DND-41 (cell line): ENCODE measurements at regions not wholly inside any gene's neighbourhood (a gene's known extent, or its start where the extent isn't known, plus 50 kb on each side); places are given as distances from the start of the nearest gene placed in this dataset.

Source experiments
- ATAC-seq: fragments of 200-7000 bp; cut with Tn5 transposase; 3 replicates; pipeline ENCODE4 v1.9.1; 2021; ENCODE audit warnings: low read depth; ENCODE audit not compliant: insufficient read depth
- DNase-seq: peaks from one replicate; pipeline ENCODE4 v3.0.0-alpha.2; 2020
- H2AFZ ChIP-seq: 2 replicates; pipeline ENCODE4 v1.6.0; 2012; ENCODE audit warnings: low read depth, low read length
- H3K27ac ChIP-seq: 2 replicates; pipeline ENCODE4 v1.5.1; 2012; ENCODE audit warnings: low read length, inconsistent platforms
- H3K27me3 ChIP-seq: fragments of 200-600 bp; sonication (generic); 2 replicates; pipeline ENCODE4 v1.6.0; 2012; ENCODE audit warnings: low read length, mild to moderate bottlenecking, inconsistent platforms; ENCODE audit not compliant: insufficient read depth, poor library complexity
- H3K36me3 ChIP-seq: 2 replicates; pipeline ENCODE4 v1.5.1; 2012; ENCODE audit warnings: low read length, inconsistent platforms; ENCODE audit not compliant: insufficient read depth
- H3K4me1 ChIP-seq: 2 replicates; pipeline ENCODE4 v1.5.1; 2012; ENCODE audit warnings: mild to moderate bottlenecking, low read length; ENCODE audit not compliant: insufficient read depth
- H3K4me2 ChIP-seq: 2 replicates; pipeline ENCODE4 v1.6.0; 2012; ENCODE audit warnings: mild to moderate bottlenecking, moderate library complexity, low read length, inconsistent platforms; ENCODE audit not compliant: insufficient read depth
- H3K4me3 ChIP-seq, 2 experiments: fragments of 200-600 bp in 1 of 2; shearing (Covaris generic) in 1 of 2; 2 replicates each; pipeline ENCODE4 v1.5.1; 2012 to 2016; ENCODE audit warnings: inconsistent platforms in 2 of 2, low read length in 2 of 2, mild to moderate bottlenecking in 2 of 2, low read depth in 1 of 2, moderate library complexity in 1 of 2
- H3K79me2 ChIP-seq: 2 replicates; pipeline ENCODE4 v1.6.0; 2012; ENCODE audit warnings: low read length, inconsistent platforms; ENCODE audit not compliant: insufficient read depth
- H3K9ac ChIP-seq: 2 replicates; pipeline ENCODE4 v1.6.0; 2012; ENCODE audit warnings: low read depth, mild to moderate bottlenecking, inconsistent platforms, low read length, moderate library complexity
- H3K9me3 ChIP-seq: 2 replicates; pipeline ENCODE4 v1.5.1; 2012; ENCODE audit warnings: low read length, moderate library complexity, mild to moderate bottlenecking, inconsistent platforms; ENCODE audit not compliant: insufficient read depth, severe bottlenecking
- H4K20me1 ChIP-seq: 2 replicates; pipeline ENCODE4 v1.6.0; 2012; ENCODE audit warnings: low read length; ENCODE audit not compliant: insufficient read depth
- CTCF ChIP-seq: IDR thresholded peaks from 2 replicates; pipeline ENCODE4 v1.5.1; 2012; ENCODE audit warnings: borderline replicate concordance, low read length, moderate library complexity, mild to moderate bottlenecking; ENCODE audit not compliant: poor library complexity, severe bottlenecking; ENCODE audit errors: extremely low read depth
- EZH2 ChIP-seq: IDR thresholded peaks from 3 replicates; pipeline ENCODE4 v1.6.1; 2012; ENCODE audit warnings: borderline replicate concordance, low read depth, mild to moderate bottlenecking, moderate library complexity, low read length, inconsistent platforms; ENCODE audit not compliant: severe bottlenecking

GRCh38 chr21:35586305-35586704 lies 474.0 kb downstream of the SETD4 start:
- no peak overlapping the region for H3K4me3 ChIP-seq

GRCh38 chr21:35585878-35586277 lies 474.4 kb downstream of the SETD4 start:
- H3K4me2 ChIP-seq = no peak overlapping the region
- ATAC-seq (no peak), DNase-seq (no peak)
- no peaks in the 10 kb centered on the region for H3K79me2 ChIP-seq
- no peak overlapping the region for H3K9ac ChIP-seq
- no peak overlapping the region for H3K4me3 ChIP-seq
- TF ChIP-seq CTCF (no peak), EZH2 (no peak)
- peaks cover 4% of the 10 kb centered on the region for H3K4me1 ChIP-seq
- H2AFZ ChIP-seq = peak overlapping the region; percentile 14; the same call in 1 of the 2 replicates
- H3K36me3 ChIP-seq = no peaks in the 10 kb centered on the region
- H3K27ac ChIP-seq = no peak overlapping the region
- no peaks in the 10 kb centered on the region for H4K20me1 ChIP-seq
- no peaks in the 10 kb centered on the region for H3K9me3 ChIP-seq
- H3K27me3 ChIP-seq = no peaks in the 10 kb centered on the region

More at GRCh38 chr21:35586305-35586704, 474.0 kb downstream of the SETD4 start:
- Histone ChIP-seq H3K27ac (no peak overlapping the region), H3K9ac (no peak overlapping the region), H3K4me2 (no peak overlapping the region), H2AFZ (no peak overlapping the region), H3K27me3 (no peaks in the 10 kb centered on the region), H3K9me3 (no peaks in the 10 kb centered on the region), H4K20me1 (no peaks in the 10 kb centered on the region), H3K36me3 (no peaks in the 10 kb centered on the region), H3K4me1 (peaks cover 3% of the 10 kb centered on the region), H3K79me2 (no peaks in the 10 kb centered on the region)
- ATAC-seq = no peak
- no peak for DNase-seq
- TF ChIP-seq CTCF (no peak), EZH2 (no peak)

GRCh38 chr21:35585155-35585554 lies 475.2 kb downstream of the SETD4 start:
- no peak overlapping the region for H3K9ac ChIP-seq
- peaks cover 4% of the 10 kb centered on the region for H3K4me1 ChIP-seq
- no peak overlapping the region for H3K4me2 ChIP-seq
- H3K4me3 ChIP-seq = no peak overlapping the region
- ATAC-seq (no peak), DNase-seq (no peak)
- no peak for TF ChIP-seq EZH2
- TF ChIP-seq CTCF = no peak
- H3K36me3 ChIP-seq = no peaks in the 10 kb centered on the region
- H3K27ac ChIP-seq = no peak overlapping the region
- H3K27me3 ChIP-seq = no peaks in the 10 kb centered on the region
- H2AFZ ChIP-seq = no peak overlapping the region
- no peaks in the 10 kb centered on the region for H3K9me3 ChIP-seq
- no peaks in the 10 kb centered on the region for H3K79me2 ChIP-seq
- no peaks in the 10 kb centered on the region for H4K20me1 ChIP-seq
